ENCODE measurements at regions not wholly inside any gene's neighbourhood (a gene's known extent, or its start where the extent isn't known, plus 50 kb on each side); places are given as distances from the start of the nearest gene placed in this dataset.

DNA sequence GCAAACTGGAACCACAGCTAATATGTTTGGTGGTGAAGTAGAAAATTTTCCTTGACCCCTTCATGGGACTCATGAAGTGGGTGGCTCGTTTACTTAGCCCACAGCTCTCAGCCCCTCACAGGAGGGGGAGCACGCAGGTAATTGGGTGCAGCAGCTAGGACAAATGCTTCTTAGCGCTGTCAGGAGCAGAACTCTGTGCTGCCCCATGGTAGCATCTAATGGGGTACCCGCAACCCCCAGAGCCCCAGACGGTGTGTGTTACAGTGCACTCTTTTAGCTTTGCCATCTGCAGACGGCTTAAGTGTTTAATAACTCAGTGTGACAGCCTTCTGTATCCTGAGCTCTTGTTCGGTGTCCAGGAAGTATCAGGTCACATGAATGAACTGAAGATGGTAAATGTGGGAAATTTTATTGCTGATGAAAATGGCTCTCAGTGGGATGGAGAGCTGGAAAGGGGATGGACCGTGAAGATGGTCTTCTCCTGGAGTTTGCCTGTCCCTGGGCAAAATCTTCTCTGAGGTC, 189.6 kb upstream of the ZRANB2 start:
- TF ChIP-seq CTCF (IDR thresholded peaks at IDR 0.05) (no peak), POLR2A (IDR thresholded peaks at IDR 0.05) (no peak)
